CD4-positive, alpha-beta memory T cell (primary cell): ENCODE measurements at regions not wholly inside any gene's neighbourhood (a gene's known extent, or its start where the extent isn't known, plus 50 kb on each side); places are given as distances from the start of the nearest gene placed in this dataset.

ENCODE experiments used
- CTCF ChIA-PET: fragments of 350-600 bp; sonication (Branson Sonifier 250); formaldehyde crosslinking; loops from one replicate; lab custom pipeline; 2021; ENCODE audit warnings: inconsistent platforms; ENCODE audit not compliant: partially characterized antibody; lab: Charles Lee
- POLR2A ChIA-PET: fragments of 350-600 bp; sonication (Branson Sonifier 250); formaldehyde crosslinking; loops from one replicate; lab custom pipeline; 2021; ENCODE audit not compliant: partially characterized antibody; lab: Charles Lee
- DNase-seq, 5 donors: peaks; one replicate each; pipeline versions ENCODE4 v3.0.0 to v3.0.0-alpha.2; 2020 to 2022; ENCODE audit warnings: mixed read lengths in 1 of 5
- H3K27ac ChIP-seq: one replicate; pipeline ENCODE4 v1.7.0; 2013; ENCODE audit warnings: low read depth, low read length
- H3K27me3 ChIP-seq: 2 replicates; pipeline ENCODE4 v1.7.0; 2013; ENCODE audit warnings: mild to moderate bottlenecking, low read length, moderate library complexity; ENCODE audit not compliant: insufficient read depth
- H3K36me3 ChIP-seq: 2 replicates; pipeline ENCODE4 v1.7.0; 2013; ENCODE audit warnings: mild to moderate bottlenecking, low read length, moderate library complexity; ENCODE audit not compliant: insufficient read depth
- H3K4me1 ChIP-seq: 2 replicates; pipeline ENCODE4 v1.7.0; 2013; ENCODE audit warnings: mild to moderate bottlenecking, low read length, moderate library complexity; ENCODE audit not compliant: insufficient read depth
- H3K4me3 ChIP-seq, 2 donors: one replicate each; pipeline ENCODE4 v1.7.0; 2013; ENCODE audit warnings: low read length in 2 of 2, mild to moderate bottlenecking in 1 of 2
- H3K9me3 ChIP-seq, 2 donors: one replicate each; pipeline ENCODE4 v1.7.0; 2013; ENCODE audit warnings: low read length in 2 of 2, control low read depth in 1 of 2; ENCODE audit not compliant: control insufficient read depth in 1 of 2
- H3K27ac Mint-ChIP-seq, 7 donors: one replicate each; pipeline ENCODE4 v1.8.0; 2020 to 2021; ENCODE audit warnings: mixed read lengths in 7 of 7, mild to moderate bottlenecking in 6 of 7, inconsistent platforms in 3 of 7, moderate library complexity in 3 of 7
- H3K27me3 Mint-ChIP-seq, 2 donors: one replicate each; pipeline ENCODE4 v1.8.0; 2020 to 2021; ENCODE audit warnings: mixed read lengths in 2 of 2
- H3K36me3 Mint-ChIP-seq, 2 donors: one replicate each; pipeline ENCODE4 v1.8.0; 2020 to 2021; ENCODE audit warnings: mixed read lengths in 2 of 2, inconsistent platforms in 1 of 2, mild to moderate bottlenecking in 1 of 2
- H3K4me1 Mint-ChIP-seq, 4 donors: one replicate each; pipeline ENCODE4 v1.8.0; 2020 to 2021; ENCODE audit warnings: mixed read lengths in 4 of 4, mild to moderate bottlenecking in 1 of 4
- H3K4me3 Mint-ChIP-seq, 8 donors: one replicate each; pipeline ENCODE4 v1.8.0; 2020 to 2021; ENCODE audit warnings: mixed read lengths in 8 of 8, mild to moderate bottlenecking in 7 of 8, moderate library complexity in 6 of 8, inconsistent platforms in 3 of 8
- H3K9me3 Mint-ChIP-seq, 8 donors: one replicate each; pipeline ENCODE4 v1.8.0; 2020 to 2021; ENCODE audit warnings: mixed read lengths in 8 of 8, mild to moderate bottlenecking in 5 of 8, inconsistent platforms in 3 of 8, moderate library complexity in 1 of 8
- intact Hi-C: fragments of 100-400 bp; cut with micrococcal nuclease; formaldehyde crosslinking; loops from one replicate; pipeline ENCODE4 v1.15.1; 2023

GRCh38 chr9:81759680-81760215 lies 70.4 kb upstream of the TLE1 start:
- Mint-ChIP-seq H3K4me3 (no peak overlapping the region), H3K4me1 (no peaks in the 10 kb centered on the region), H3K27ac (no peak overlapping the region), H3K9me3 (peaks cover 0 to 4% (median 2%) of the 10 kb centered on the region in 8 donors), H3K27me3 (no peaks in the 10 kb centered on the region), H3K36me3 (no peaks in the 10 kb centered on the region)
- no peaks in the 10 kb centered on the region for H3K27me3 ChIP-seq
- H3K4me1 ChIP-seq, result no peaks in the 10 kb centered on the region
- H3K9me3 ChIP-seq, result no peaks in the 10 kb centered on the region
- no peaks in the 10 kb centered on the region for H3K36me3 ChIP-seq
- CTCF ChIA-PET, result no interaction called here
- intact Hi-C loops, result no loop called here
- POLR2A ChIA-PET, result no interaction called here
- no peak overlapping the region for H3K27ac ChIP-seq
- no peak for DNase-seq
- no peak overlapping the region for H3K4me3 ChIP-seq

GRCh38 chr9:81767921-81768320 lies 78.6 kb upstream of the TLE1 start:
- Mint-ChIP-seq H3K9me3 (peaks cover 0 to 10% (median 4%) of the 10 kb centered on the region in 8 donors), H3K27me3 (peaks cover 0 to 2% of the 10 kb centered on the region in 2 donors), H3K36me3 (peaks cover 0 to 2% of the 10 kb centered on the region in 2 donors), H3K4me3 (no peak overlapping the region), H3K4me1 (no peaks in the 10 kb centered on the region), H3K27ac (no peak overlapping the region)
- H3K36me3 ChIP-seq, result no peaks in the 10 kb centered on the region
- H3K4me3 ChIP-seq, result no peak overlapping the region
- intact Hi-C loops, result no loop called here
- no peaks in the 10 kb centered on the region for H3K9me3 ChIP-seq
- DNase-seq, result no peak
- H3K4me1 ChIP-seq, result no peaks in the 10 kb centered on the region
- POLR2A ChIA-PET, result no interaction called here
- no peak overlapping the region for H3K27ac ChIP-seq
- CTCF ChIA-PET, result no interaction called here
- H3K27me3 ChIP-seq, result no peaks in the 10 kb centered on the region

GRCh38 chr9:81771571-81771970 lies 82.2 kb upstream of the TLE1 start:
- intact Hi-C loops, result no loop called here
- H3K36me3 ChIP-seq, result no peaks in the 10 kb centered on the region
- no peak overlapping the region for H3K27ac ChIP-seq
- Mint-ChIP-seq H3K9me3 (peaks cover 0 to 12% (median 4%) of the 10 kb centered on the region in 8 donors), H3K4me3 (no peak overlapping the region), H3K4me1 (no peaks in the 10 kb centered on the region), H3K36me3 (peaks cover 0 to 2% of the 10 kb centered on the region in 2 donors), H3K27ac (no peak overlapping the region), H3K27me3 (no peaks in the 10 kb centered on the region)
- H3K4me3 ChIP-seq, result no peak overlapping the region
- CTCF ChIA-PET, result no interaction called here
- no peaks in the 10 kb centered on the region for H3K9me3 ChIP-seq
- POLR2A ChIA-PET, result no interaction called here
- no peak for DNase-seq
- no peaks in the 10 kb centered on the region for H3K27me3 ChIP-seq
- no peaks in the 10 kb centered on the region for H3K4me1 ChIP-seq

GRCh38 chr9:81772144-81772543 lies 82.8 kb upstream of the TLE1 start:
- H3K27me3 ChIP-seq, result no peaks in the 10 kb centered on the region
- ChIA-PET POLR2A (no interaction called here), CTCF (no interaction called here)
- no peaks in the 10 kb centered on the region for H3K36me3 ChIP-seq
- no peaks in the 10 kb centered on the region for H3K4me1 Mint-ChIP-seq
- no peak overlapping the region for H3K27ac ChIP-seq
- no peak overlapping the region for H3K4me3 Mint-ChIP-seq
- no peaks in the 10 kb centered on the region for H3K27me3 Mint-ChIP-seq
- peaks cover 0 to 9% (median 5%) of the 10 kb centered on the region in 8 donors for H3K9me3 Mint-ChIP-seq
- DNase-seq, result no peak
- H3K36me3 Mint-ChIP-seq, result peaks cover 0 to 2% of the 10 kb centered on the region in 2 donors
- no peak overlapping the region for H3K4me3 ChIP-seq
- H3K9me3 ChIP-seq, result no peaks in the 10 kb centered on the region
- H3K27ac Mint-ChIP-seq, result no peak overlapping the region
- intact Hi-C loops, result no loop called here
- H3K4me1 ChIP-seq, result no peaks in the 10 kb centered on the region

- Histone ChIP-seq H3K36me3 (no peaks in the 10 kb centered on the region), H3K27me3 (no peaks in the 10 kb centered on the region), H3K27ac (no peak overlapping the region), H3K4me1 (no peaks in the 10 kb centered on the region), H3K9me3 (no peaks in the 10 kb centered on the region), H3K4me3 (no peak overlapping the region)
- CTCF ChIA-PET, result no interaction called here
- peaks cover 0 to 12% (median 4%) of the 10 kb centered on the region in 8 donors for H3K9me3 Mint-ChIP-seq
- no peak overlapping the region for H3K27ac Mint-ChIP-seq
- H3K27me3 Mint-ChIP-seq, result no peaks in the 10 kb centered on the region
- intact Hi-C loops, result no loop called here
- POLR2A ChIA-PET, result no interaction called here
- no peaks in the 10 kb centered on the region for H3K4me1 Mint-ChIP-seq
- no peak overlapping the region for H3K4me3 Mint-ChIP-seq
- H3K36me3 Mint-ChIP-seq, result no peaks in the 10 kb centered on the region
- DNase-seq, result no peak
Observed at GRCh38 chr9:81776390-81776789, 87.0 kb upstream of the TLE1 start.

GRCh38 chr9:81776834-81777233 lies 87.5 kb upstream of the TLE1 start:
- Mint-ChIP-seq H3K27me3 (no peaks in the 10 kb centered on the region), H3K4me1 (no peaks in the 10 kb centered on the region), H3K27ac (no peak overlapping the region), H3K4me3 (no peak overlapping the region), H3K36me3 (no peaks in the 10 kb centered on the region), H3K9me3 (peaks cover 0 to 12% (median 4%) of the 10 kb centered on the region in 8 donors)
- DNase-seq, result no peak
- CTCF ChIA-PET, result no interaction called here
- Histone ChIP-seq H3K27ac (no peak overlapping the region), H3K36me3 (no peaks in the 10 kb centered on the region), H3K27me3 (no peaks in the 10 kb centered on the region), H3K9me3 (no peaks in the 10 kb centered on the region), H3K4me3 (no peak overlapping the region), H3K4me1 (no peaks in the 10 kb centered on the region)
- POLR2A ChIA-PET, result no interaction called here
- intact Hi-C loops, result no loop called here

- intact Hi-C loops, result no loop called here
- Mint-ChIP-seq H3K4me1 (no peaks in the 10 kb centered on the region), H3K9me3 (peaks cover 0 to 12% (median 4%) of the 10 kb centered on the region in 8 donors), H3K4me3 (no peak overlapping the region), H3K27ac (no peak overlapping the region), H3K36me3 (no peaks in the 10 kb centered on the region), H3K27me3 (no peaks in the 10 kb centered on the region)
- Histone ChIP-seq H3K9me3 (no peaks in the 10 kb centered on the region), H3K4me1 (no peaks in the 10 kb centered on the region), H3K4me3 (no peak overlapping the region), H3K36me3 (no peaks in the 10 kb centered on the region), H3K27ac (no peak overlapping the region), H3K27me3 (no peaks in the 10 kb centered on the region)
- ChIA-PET POLR2A (no interaction called here), CTCF (no interaction called here)
- DNase-seq, result no peak
Observed at GRCh38 chr9:81777482-81777881, 88.1 kb upstream of the TLE1 start.
